Mucosa of descending colon (tissue), 3 donors: ENCODE measurements at regions not wholly inside any gene's neighbourhood (a gene's known extent, or its start where the extent isn't known, plus 50 kb on each side); places are given as distances from the start of the nearest gene placed in this dataset.

Source experiments
- ATAC-seq: fragments of 200-7000 bp; cut with Tn5 transposase; one replicate; pipeline ENCODE4 v1.9.1; 2020; ENCODE audit warnings: mild to moderate bottlenecking, moderate library complexity
- DNase-seq, 3 donors: peaks; one replicate each; pipeline ENCODE4 v3.0.0-alpha.2; 2020
- H3K36me3 ChIP-seq: fragments of 200-600 bp; one replicate; pipeline ENCODE4 v1.8.0; 2021; ENCODE audit warnings: low read depth, mild to moderate bottlenecking
- H3K4me1 ChIP-seq: fragments of 200-600 bp; one replicate; pipeline ENCODE4 v1.8.0; 2021; ENCODE audit warnings: low read depth, mild to moderate bottlenecking
- H3K4me3 ChIP-seq: fragments of 200-600 bp; one replicate; pipeline ENCODE4 v1.8.0; 2021; ENCODE audit warnings: mild to moderate bottlenecking
- H3K9me3 ChIP-seq: fragments of 200-600 bp; one replicate; pipeline ENCODE4 v1.8.0; 2021; ENCODE audit warnings: mild to moderate bottlenecking
- intact Hi-C, 2 donors: fragments of 100-400 bp; cut with DNase I in 1 of 2; cut with micrococcal nuclease in 1 of 2; formaldehyde crosslinking; loops; one replicate each; pipeline versions ENCODE4 v1.11.0 to v1.11.1; 2022; cut with DNase I, micrococcal nuclease
- TF ChIP-seq, protein P1 (sequence below): fragments of 200-600 bp; IDR thresholded peaks from one replicate; pipeline ENCODE4 v1.8.0; 2022; ENCODE audit warnings: antibody characterized with exemption, mild to moderate bottlenecking
- donor health status: DM: no; HTN: no; CAD: no; lungs with moderate emphysema.
- donor health status: DM: no; HTN: no; CAD: no.
- donor health status: DM: no; HTN: yes; CAD: no.

DNA sequence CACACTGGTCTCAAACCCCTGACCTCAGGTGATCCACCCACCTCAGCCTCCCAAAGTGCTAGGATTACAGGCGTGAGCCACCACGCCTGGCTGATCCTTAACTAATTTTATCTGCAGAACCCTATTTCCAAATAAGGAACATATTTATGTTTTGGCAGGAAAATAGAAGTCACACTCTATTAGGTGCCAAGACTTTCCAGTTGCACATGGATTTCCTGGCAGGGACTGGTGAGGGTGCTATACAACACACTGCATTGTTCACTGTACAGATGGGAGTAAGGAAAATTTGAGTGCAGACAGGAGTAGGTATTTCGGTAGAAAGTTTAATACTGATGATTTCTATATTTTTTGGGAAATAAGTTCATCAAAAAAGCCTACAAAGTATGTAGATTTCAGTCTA, 605.3 kb upstream of the B3GALT2 start:
- intact Hi-C loops: no loop called here
- H3K36me3 ChIP-seq: no peaks in the 10 kb centered on the region
- no peak overlapping the region for H3K4me3 ChIP-seq
- peaks cover under 1% of the 10 kb centered on the region for H3K4me1 ChIP-seq
- DNase-seq (no peak), ATAC-seq (no peak)
- H3K9me3 ChIP-seq: no peaks in the 10 kb centered on the region
- TF ChIP-seq, protein P1, sequence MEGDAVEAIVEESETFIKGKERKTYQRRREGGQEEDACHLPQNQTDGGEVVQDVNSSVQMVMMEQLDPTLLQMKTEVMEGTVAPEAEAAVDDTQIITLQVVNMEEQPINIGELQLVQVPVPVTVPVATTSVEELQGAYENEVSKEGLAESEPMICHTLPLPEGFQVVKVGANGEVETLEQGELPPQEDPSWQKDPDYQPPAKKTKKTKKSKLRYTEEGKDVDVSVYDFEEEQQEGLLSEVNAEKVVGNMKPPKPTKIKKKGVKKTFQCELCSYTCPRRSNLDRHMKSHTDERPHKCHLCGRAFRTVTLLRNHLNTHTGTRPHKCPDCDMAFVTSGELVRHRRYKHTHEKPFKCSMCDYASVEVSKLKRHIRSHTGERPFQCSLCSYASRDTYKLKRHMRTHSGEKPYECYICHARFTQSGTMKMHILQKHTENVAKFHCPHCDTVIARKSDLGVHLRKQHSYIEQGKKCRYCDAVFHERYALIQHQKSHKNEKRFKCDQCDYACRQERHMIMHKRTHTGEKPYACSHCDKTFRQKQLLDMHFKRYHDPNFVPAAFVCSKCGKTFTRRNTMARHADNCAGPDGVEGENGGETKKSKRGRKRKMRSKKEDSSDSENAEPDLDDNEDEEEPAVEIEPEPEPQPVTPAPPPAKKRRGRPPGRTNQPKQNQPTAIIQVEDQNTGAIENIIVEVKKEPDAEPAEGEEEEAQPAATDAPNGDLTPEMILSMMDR: no peak

DNA sequence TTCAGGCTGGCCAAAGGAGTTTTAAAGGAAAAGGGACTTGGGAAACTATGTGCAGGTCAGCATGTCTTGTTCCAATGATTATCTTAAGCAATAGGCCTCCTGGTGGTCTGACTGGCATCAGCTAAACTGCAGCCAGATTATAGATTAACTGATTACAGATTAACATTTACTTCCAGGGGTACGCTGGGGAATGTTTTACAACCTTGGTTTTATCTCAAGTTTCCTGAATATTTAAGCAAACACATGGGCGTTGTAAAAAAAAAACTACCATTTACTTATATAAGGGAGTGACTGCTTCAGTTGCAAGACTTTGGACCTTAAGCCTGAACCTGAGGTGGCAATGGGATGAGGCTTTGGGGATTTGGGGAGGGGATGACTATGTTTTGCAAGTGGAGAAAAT, 600.6 kb upstream of the B3GALT2 start:
- ATAC-seq (peak; percentile 84), DNase-seq (peak in 1 of 3 donors; percentile 68)
- intact Hi-C loops: no loop called here
- Histone ChIP-seq H3K36me3 (no peaks in the 10 kb centered on the region), H3K4me1 (peaks cover 8% of the 10 kb centered on the region), H3K9me3 (no peaks in the 10 kb centered on the region), H3K4me3 (no peak overlapping the region)
- TF ChIP-seq, protein P1: peak; percentile 9

DNA sequence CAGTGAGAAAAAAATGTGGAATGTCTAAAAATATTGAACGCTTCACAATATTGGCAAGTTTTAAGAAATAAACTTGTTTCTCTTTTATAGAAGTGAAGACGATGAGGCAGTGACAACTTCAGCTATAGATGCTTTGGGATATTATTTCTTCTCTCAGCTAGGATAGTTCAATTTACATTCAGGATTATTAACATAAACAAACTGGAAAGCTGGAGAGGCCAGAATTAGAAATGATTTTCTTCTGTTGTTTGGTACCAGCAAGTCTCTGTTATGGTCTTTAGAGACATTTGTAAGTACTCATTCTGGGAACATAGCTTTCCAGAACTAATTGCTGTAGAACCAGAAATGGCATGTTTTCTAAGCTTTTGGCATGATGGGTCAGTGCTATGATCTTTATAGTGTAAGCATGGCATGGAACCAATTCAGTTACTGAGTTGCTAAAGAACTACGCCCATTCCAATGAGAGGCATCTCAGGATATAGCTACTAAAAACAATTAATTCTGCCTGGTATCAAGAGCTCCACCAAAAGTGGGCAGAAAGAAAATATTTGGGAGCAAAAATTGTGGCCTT, 599.5 kb upstream of the B3GALT2 start:
- intact Hi-C loops: no loop called here
- no peaks in the 10 kb centered on the region for H3K36me3 ChIP-seq

DNA sequence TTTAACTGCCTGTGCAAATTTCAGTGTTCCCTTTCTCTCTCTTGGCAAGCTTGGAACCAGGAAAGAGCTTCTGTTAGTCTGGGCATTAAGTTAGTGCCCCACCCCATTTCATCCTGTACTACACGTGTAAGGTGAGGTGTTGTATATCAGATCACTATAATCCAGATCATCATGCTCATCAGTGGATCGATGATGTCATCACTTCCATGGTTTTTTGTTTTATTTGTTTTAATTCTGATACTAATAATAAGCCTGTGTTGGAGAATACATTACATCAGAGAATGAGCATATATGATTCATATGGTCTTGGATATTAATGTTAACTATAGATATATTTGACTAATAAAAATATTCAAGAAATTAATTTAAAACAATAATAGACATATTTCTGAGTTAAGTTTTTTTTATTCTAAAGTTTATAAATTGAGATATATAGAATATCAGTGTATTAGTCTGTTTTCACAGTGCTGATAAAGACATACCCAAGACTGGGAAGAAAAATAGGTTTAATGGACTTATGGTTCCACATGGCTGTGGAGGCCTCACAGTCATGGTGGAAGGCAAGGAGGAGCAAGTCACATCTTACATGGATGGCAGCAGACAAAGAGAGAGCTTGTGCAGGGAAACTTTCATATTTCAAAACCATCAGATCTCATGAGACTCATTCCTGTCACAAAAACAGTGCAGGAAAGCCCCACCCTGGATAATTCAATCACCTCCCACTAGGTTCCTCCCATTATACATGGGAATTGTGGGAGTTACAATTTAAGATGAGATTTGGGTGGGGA, 588.3 kb upstream of the B3GALT2 start:
- TF ChIP-seq, protein P1: no peak
- H3K4me3 ChIP-seq: no peak overlapping the region
- no peaks in the 10 kb centered on the region for H3K4me1 ChIP-seq
- intact Hi-C loops: no loop called here
- no peak for DNase-seq
- H3K9me3 ChIP-seq: peaks cover 6% of the 10 kb centered on the region
- no peak for ATAC-seq
- no peaks in the 10 kb centered on the region for H3K36me3 ChIP-seq

More for the DNA sequence above, 599.5 kb upstream of the B3GALT2 start:
- H3K4me3 ChIP-seq: no peak overlapping the region
- DNase-seq: peak in 1 of 3 donors; percentile 41
- peak; percentile 62 for ATAC-seq
- TF ChIP-seq, protein P1: no peak
- H3K9me3 ChIP-seq: no peaks in the 10 kb centered on the region
- peaks cover 8% of the 10 kb centered on the region for H3K4me1 ChIP-seq

DNA sequence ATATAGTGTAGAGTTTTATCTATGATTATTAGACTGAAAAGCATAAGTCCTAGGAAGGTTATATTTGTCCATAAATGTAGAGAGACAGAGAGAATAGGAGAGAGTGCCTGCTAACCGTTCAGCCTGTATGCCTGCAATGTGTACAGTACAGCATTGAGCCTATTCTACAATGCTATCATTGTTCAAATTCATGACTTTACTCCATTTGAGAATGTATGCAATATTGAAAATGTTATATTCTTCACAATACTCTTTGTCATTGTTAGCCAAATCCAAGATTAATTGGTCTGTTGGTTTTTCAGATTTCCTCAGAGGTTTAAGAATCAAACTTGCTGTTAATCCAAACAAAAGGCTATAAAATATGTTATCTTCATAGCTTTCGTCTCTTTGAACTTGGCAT, 585.2 kb upstream of the B3GALT2 start:
- H3K36me3 ChIP-seq: no peaks in the 10 kb centered on the region
- no peak for DNase-seq
- peak; percentile 24 for ATAC-seq
- H3K9me3 ChIP-seq: peaks cover 6% of the 10 kb centered on the region
- intact Hi-C loops: no loop called here
- H3K4me1 ChIP-seq: no peaks in the 10 kb centered on the region
- no peak overlapping the region for H3K4me3 ChIP-seq
- TF ChIP-seq, protein P1: no peak
